Stimulated activated naive CD8-positive, alpha-beta T cell treated with anti-CD3 and anti-CD28 coated beads, Interleukin-15, Interleukin-2, amounts not matched to agents 100 ng/mL and 50 ng/mL, for 24 hours (primary cell): ENCODE measurements at regions not wholly inside any gene's neighbourhood (a gene's known extent, or its start where the extent isn't known, plus 50 kb on each side); places are given as distances from the start of the nearest gene placed in this dataset.
"Not testable (repeated sequence)": the region's sequence is repeated elsewhere in the genome, so short reads cannot be mapped to it uniquely, and the experiment has no call there.

ENCODE experiments used
- H3K27ac Mint-ChIP-seq: one replicate; pipeline ENCODE4 v1.8.0; 2021; ENCODE audit warnings: mild to moderate bottlenecking, mixed read lengths
- H3K27me3 Mint-ChIP-seq: one replicate; pipeline ENCODE4 v1.8.0; 2021; ENCODE audit warnings: mixed read lengths
- H3K36me3 Mint-ChIP-seq: one replicate; pipeline ENCODE4 v1.8.0; 2021; ENCODE audit warnings: low read depth, mixed read lengths
- H3K4me1 Mint-ChIP-seq: one replicate; pipeline ENCODE4 v1.8.0; 2021; ENCODE audit warnings: low read depth, mixed read lengths
- H3K4me3 Mint-ChIP-seq: one replicate; pipeline ENCODE4 v1.8.0; 2021; ENCODE audit warnings: mild to moderate bottlenecking, mixed read lengths
- H3K9me3 Mint-ChIP-seq: one replicate; pipeline ENCODE4 v1.8.0; 2021; ENCODE audit warnings: mixed read lengths

GRCh38 chr3:115281697-115282675 is 134.9 kb upstream of the ZBTB20 start:
- H3K27ac Mint-ChIP-seq: no peak overlapping the region
- peaks cover 8% of the 10 kb centered on the region for H3K9me3 Mint-ChIP-seq
- H3K36me3 Mint-ChIP-seq: no peaks in the 10 kb centered on the region
- H3K27me3 Mint-ChIP-seq: peaks cover 3% of the 10 kb centered on the region
- no peak overlapping the region for H3K4me3 Mint-ChIP-seq
- H3K4me1 Mint-ChIP-seq: no peaks in the 10 kb centered on the region

DNA sequence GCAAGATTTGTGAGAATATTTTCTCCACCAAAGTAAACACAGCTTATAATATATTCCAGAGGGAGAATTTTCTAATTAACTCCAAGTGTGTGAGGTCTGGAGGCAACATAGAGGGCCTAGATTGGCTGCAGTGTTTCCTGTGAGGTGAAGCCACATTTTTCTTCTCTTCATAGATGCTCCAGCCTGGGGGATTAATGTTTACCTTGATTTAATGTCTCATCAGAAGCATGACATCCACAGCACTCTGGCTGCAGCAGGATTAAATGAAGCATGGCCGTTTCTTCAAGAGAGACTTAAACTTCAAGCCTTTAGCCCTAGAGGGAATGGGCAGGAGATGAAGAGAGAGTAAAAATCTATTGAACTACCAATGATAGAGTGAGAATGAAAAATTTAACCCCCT is 137.9 kb upstream of the ZBTB20 start:
- Mint-ChIP-seq H3K4me3 (no peak overlapping the region), H3K36me3 (no peaks in the 10 kb centered on the region), H3K27me3 (no peaks in the 10 kb centered on the region), H3K27ac (no peak overlapping the region), H3K4me1 (no peaks in the 10 kb centered on the region), H3K9me3 (no peaks in the 10 kb centered on the region)

- no peaks in the 10 kb centered on the region for H3K9me3 Mint-ChIP-seq
- no peaks in the 10 kb centered on the region for H3K27me3 Mint-ChIP-seq
- H3K27ac Mint-ChIP-seq: no peak overlapping the region
- no peaks in the 10 kb centered on the region for H3K4me1 Mint-ChIP-seq
- H3K4me3 Mint-ChIP-seq: no peak overlapping the region
- no peaks in the 10 kb centered on the region for H3K36me3 Mint-ChIP-seq
These were observed 139.6 kb upstream of the ZBTB20 start for GRCh38 chr3:115286529-115287197.

GRCh38 chr3:115287198-115287597 is 140.1 kb upstream of the ZBTB20 start:
- no peaks in the 10 kb centered on the region for H3K4me1 Mint-ChIP-seq
- no peaks in the 10 kb centered on the region for H3K27me3 Mint-ChIP-seq
- H3K9me3 Mint-ChIP-seq: no peaks in the 10 kb centered on the region
- no peak overlapping the region for H3K27ac Mint-ChIP-seq
- H3K4me3 Mint-ChIP-seq: no peak overlapping the region
- no peaks in the 10 kb centered on the region for H3K36me3 Mint-ChIP-seq

- no peaks in the 10 kb centered on the region for H3K9me3 Mint-ChIP-seq
- H3K27me3 Mint-ChIP-seq: no peaks in the 10 kb centered on the region
- no peak overlapping the region for H3K4me3 Mint-ChIP-seq
- no peaks in the 10 kb centered on the region for H3K4me1 Mint-ChIP-seq
- H3K27ac Mint-ChIP-seq: no peak overlapping the region
- no peaks in the 10 kb centered on the region for H3K36me3 Mint-ChIP-seq
These were observed 145.0 kb upstream of the ZBTB20 start for GRCh38 chr3:115292131-115292530.

- Mint-ChIP-seq H3K4me3 (no peak overlapping the region), H3K27me3 (no peaks in the 10 kb centered on the region), H3K9me3 (no peaks in the 10 kb centered on the region), H3K4me1 (no peaks in the 10 kb centered on the region), H3K27ac (no peak overlapping the region), H3K36me3 (no peaks in the 10 kb centered on the region)
These were observed 145.6 kb upstream of the ZBTB20 start for GRCh38 chr3:115292677-115293165.

- Mint-ChIP-seq H3K9me3 (no peaks in the 10 kb centered on the region), H3K4me1 (no peaks in the 10 kb centered on the region), H3K36me3 (no peaks in the 10 kb centered on the region), H3K4me3 (no peak overlapping the region), H3K27me3 (no peaks in the 10 kb centered on the region), H3K27ac (no peak overlapping the region)
These were observed 146.2 kb upstream of the ZBTB20 start for GRCh38 chr3:115293321-115293720.

DNA sequence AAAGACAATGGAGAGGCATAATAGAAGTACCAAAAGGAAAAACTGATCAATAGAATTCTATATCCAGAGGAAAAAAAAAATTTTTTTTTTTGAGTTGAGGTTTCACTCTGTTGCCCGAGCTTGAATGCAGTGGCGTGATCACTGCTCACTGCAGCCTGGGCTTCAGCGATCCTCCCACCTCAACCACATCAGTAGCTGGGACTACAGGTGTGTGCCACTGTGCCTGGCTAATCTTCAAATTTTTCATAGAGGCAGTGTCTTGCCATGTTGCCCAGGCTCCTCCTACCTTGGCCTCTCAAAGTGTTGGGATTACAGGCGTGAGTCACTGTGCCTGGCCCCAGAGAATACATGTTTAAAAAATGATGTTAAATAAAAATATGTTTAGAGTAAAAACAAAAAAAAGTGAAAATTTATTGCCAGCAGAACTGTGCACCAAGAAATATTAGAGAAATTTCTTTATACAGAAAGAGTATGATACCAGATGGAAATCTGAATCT is 154.3 kb upstream of the ZBTB20 start:
- Mint-ChIP-seq H3K9me3 (peaks cover 4% of the 10 kb centered on the region), H3K27ac (no peak overlapping the region), H3K4me1 (no peaks in the 10 kb centered on the region), H3K36me3 (no peaks in the 10 kb centered on the region), H3K27me3 (no peaks in the 10 kb centered on the region), H3K4me3 (no peak overlapping the region)

DNA sequence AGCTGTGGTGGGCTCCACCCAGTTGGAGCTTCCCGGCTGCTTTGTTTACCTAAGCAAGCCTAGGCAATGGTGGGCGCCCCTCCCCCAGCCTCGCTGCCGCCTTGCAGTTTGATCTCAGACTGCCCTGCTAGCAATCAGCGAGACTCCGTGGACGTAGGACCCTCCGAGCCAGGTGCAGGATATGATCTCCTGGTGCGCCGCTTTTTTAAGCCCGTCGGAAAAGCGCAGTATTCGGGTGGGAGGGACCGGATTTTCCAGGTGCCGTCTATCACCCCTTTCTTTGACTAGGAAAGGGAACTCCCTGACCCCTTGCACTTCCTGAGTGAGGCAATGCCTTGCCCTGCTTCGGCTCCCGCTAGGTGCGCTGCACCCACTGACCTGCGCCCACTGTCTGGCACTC is 170.9 kb upstream of the ZBTB20 start:
- H3K4me1 Mint-ChIP-seq, H3K36me3 Mint-ChIP-seq, H3K27me3 Mint-ChIP-seq, H3K27ac Mint-ChIP-seq, H3K9me3 Mint-ChIP-seq, H3K4me3 Mint-ChIP-seq: not testable (repeated sequence)

- no peak overlapping the region for H3K27ac Mint-ChIP-seq
- no peak overlapping the region for H3K4me3 Mint-ChIP-seq
- peaks cover 17% of the 10 kb centered on the region for H3K9me3 Mint-ChIP-seq
- H3K27me3 Mint-ChIP-seq: no peaks in the 10 kb centered on the region
- H3K4me1 Mint-ChIP-seq: no peaks in the 10 kb centered on the region
- peaks cover 5% of the 10 kb centered on the region for H3K36me3 Mint-ChIP-seq
These were observed 174.3 kb upstream of the ZBTB20 start for GRCh38 chr3:115321400-115321805.

GRCh38 chr3:115322901-115323300 is 175.8 kb upstream of the ZBTB20 start:
- Mint-ChIP-seq H3K36me3 (peaks cover 5% of the 10 kb centered on the region), H3K9me3 (peaks cover 14% of the 10 kb centered on the region), H3K4me3 (no peak overlapping the region), H3K27ac (no peak overlapping the region), H3K4me1 (no peaks in the 10 kb centered on the region), H3K27me3 (no peaks in the 10 kb centered on the region)

DNA sequence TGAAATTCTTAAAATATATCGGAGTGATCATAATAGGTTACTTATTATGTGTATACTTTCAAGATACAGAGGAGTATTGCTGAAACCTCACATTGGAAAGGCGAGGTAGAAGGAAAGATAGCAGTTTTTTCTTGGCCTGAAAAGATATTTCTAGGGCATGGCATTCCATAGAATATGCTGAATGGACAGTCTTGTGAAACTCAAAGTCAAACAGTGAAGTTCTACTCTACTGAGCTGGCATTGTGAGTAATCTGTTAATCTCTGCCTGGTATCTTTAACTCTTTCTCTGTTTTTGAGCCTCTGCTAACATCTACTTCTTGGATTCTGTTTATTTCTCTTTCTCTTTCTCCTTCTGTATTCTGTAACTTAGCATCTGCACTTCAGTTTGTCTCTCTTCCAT is 176.3 kb upstream of the ZBTB20 start:
- Mint-ChIP-seq H3K4me3 (no peak overlapping the region), H3K9me3 (peaks cover 12% of the 10 kb centered on the region), H3K27me3 (no peaks in the 10 kb centered on the region), H3K36me3 (peaks cover 3% of the 10 kb centered on the region), H3K27ac (no peak overlapping the region), H3K4me1 (no peaks in the 10 kb centered on the region)

DNA sequence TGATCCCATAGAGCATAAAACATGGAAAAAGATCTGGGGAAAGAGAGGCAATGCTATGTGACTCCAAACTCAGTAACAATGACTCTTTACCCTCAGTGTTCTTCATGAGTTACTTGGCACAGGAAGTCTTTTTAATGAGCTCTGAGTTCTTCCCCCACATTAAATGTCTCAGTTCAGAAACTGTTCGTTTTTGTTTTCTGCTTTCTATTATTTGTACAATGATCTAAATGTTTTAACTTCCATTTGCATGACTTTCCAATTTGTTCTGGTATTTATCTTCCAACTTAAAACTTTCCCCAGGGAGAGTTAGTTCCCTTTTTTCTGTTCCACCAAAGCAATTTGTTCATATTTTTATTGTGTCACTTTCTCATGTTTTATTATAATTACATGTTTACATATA is 177.0 kb upstream of the ZBTB20 start:
- no peaks in the 10 kb centered on the region for H3K36me3 Mint-ChIP-seq
- no peak overlapping the region for H3K4me3 Mint-ChIP-seq
- peaks cover 8% of the 10 kb centered on the region for H3K9me3 Mint-ChIP-seq
- no peak overlapping the region for H3K27ac Mint-ChIP-seq
- no peaks in the 10 kb centered on the region for H3K27me3 Mint-ChIP-seq
- no peaks in the 10 kb centered on the region for H3K4me1 Mint-ChIP-seq

GRCh38 chr3:115325539-115325938 is 178.5 kb upstream of the ZBTB20 start:
- peaks cover 8% of the 10 kb centered on the region for H3K9me3 Mint-ChIP-seq
- no peaks in the 10 kb centered on the region for H3K27me3 Mint-ChIP-seq
- H3K4me1 Mint-ChIP-seq: no peaks in the 10 kb centered on the region
- no peaks in the 10 kb centered on the region for H3K36me3 Mint-ChIP-seq
- no peak overlapping the region for H3K27ac Mint-ChIP-seq
- H3K4me3 Mint-ChIP-seq: no peak overlapping the region

GRCh38 chr3:115330430-115330829 is 183.3 kb upstream of the ZBTB20 start:
- peaks cover 3% of the 10 kb centered on the region for H3K9me3 Mint-ChIP-seq
- H3K4me3 Mint-ChIP-seq: no peak overlapping the region
- H3K27me3 Mint-ChIP-seq: no peaks in the 10 kb centered on the region
- no peaks in the 10 kb centered on the region for H3K4me1 Mint-ChIP-seq
- H3K36me3 Mint-ChIP-seq: no peaks in the 10 kb centered on the region
- no peak overlapping the region for H3K27ac Mint-ChIP-seq
